ENCODE measurements at regions not wholly inside any gene's neighbourhood (a gene's known extent, or its start where the extent isn't known, plus 50 kb on each side); places are given as distances from the start of the nearest gene placed in this dataset.

DNA sequence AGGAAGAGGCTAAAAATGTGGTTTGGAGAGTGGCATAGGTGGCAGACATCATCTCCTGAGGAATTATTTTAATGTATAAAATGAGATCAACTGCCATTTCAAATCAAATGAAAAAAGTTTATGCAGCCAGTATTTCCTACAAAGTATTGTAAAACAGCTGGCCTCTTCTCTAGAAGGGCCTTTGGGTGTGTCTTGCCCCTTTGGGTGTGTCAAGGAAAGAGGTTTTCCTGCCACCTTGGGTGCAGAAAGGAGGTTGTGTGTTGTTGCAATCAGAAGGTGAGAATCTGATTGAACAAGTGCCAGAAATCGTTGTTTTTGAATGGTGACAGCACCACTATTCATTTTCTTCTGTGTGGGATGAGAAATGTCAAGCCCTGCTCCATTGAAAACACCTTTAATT lies 127.4 kb downstream of the RMI1 start:
- Histone ChIP-seq H3K27ac (ENCODE audit: low read depth, low read length, poor library complexity, severe bottlenecking) (no peak overlapping the region), H3K4me3 (ENCODE audit: low read depth, low read length, poor library complexity, severe bottlenecking) (no peak overlapping the region), H3K36me3 (ENCODE audit: insufficient read depth, low read length, poor library complexity, severe bottlenecking) (no peaks in the 10 kb centered on the region), H3K4me1 (ENCODE audit: insufficient read depth, low read length, poor library complexity, severe bottlenecking) (no peaks in the 10 kb centered on the region), H3K27me3 (replicated peaks; ENCODE audit: insufficient read depth, low read depth, low read length, poor library complexity) (no peaks in the 10 kb centered on the region), H3K9me3 (ENCODE audit: low read depth, low read length, poor library complexity, severe bottlenecking) (no peaks in the 10 kb centered on the region)
- no peak for DNase-seq (ENCODE audit: low spot score)
- CTCF ChIA-PET, result no interaction called here
- intact Hi-C loops (cut with micrococcal nuclease; ENCODE audit: unreplicated experiment), result no loop called here
- POLR2A ChIA-PET (ENCODE audit: low non-redundant PET), result no interaction called here
- no TSS peak for BruUV-seq (replicated peaks)
- TF ChIP-seq EZH2 (IDR thresholded peaks at IDR 0.05; ENCODE audit: borderline replicate concordance, low read depth, low read length, poor library complexity, severe bottlenecking), result no peak
- TF ChIP-seq, protein P1, sequence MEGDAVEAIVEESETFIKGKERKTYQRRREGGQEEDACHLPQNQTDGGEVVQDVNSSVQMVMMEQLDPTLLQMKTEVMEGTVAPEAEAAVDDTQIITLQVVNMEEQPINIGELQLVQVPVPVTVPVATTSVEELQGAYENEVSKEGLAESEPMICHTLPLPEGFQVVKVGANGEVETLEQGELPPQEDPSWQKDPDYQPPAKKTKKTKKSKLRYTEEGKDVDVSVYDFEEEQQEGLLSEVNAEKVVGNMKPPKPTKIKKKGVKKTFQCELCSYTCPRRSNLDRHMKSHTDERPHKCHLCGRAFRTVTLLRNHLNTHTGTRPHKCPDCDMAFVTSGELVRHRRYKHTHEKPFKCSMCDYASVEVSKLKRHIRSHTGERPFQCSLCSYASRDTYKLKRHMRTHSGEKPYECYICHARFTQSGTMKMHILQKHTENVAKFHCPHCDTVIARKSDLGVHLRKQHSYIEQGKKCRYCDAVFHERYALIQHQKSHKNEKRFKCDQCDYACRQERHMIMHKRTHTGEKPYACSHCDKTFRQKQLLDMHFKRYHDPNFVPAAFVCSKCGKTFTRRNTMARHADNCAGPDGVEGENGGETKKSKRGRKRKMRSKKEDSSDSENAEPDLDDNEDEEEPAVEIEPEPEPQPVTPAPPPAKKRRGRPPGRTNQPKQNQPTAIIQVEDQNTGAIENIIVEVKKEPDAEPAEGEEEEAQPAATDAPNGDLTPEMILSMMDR (conservative IDR thresholded peaks at IDR 0.05; ENCODE audit: low read depth, low read length), result no peak

- no peaks in the 10 kb centered on the region for H3K27me3 ChIP-seq (replicated peaks; ENCODE audit: insufficient read depth, low read depth, low read length, poor library complexity)
- no TSS peak for BruUV-seq (replicated peaks)
- no peaks in the 10 kb centered on the region for H3K4me1 ChIP-seq (ENCODE audit: insufficient read depth, low read length, poor library complexity, severe bottlenecking)
- POLR2A ChIA-PET (ENCODE audit: low non-redundant PET), result no interaction called here
- no peak overlapping the region for H3K4me3 ChIP-seq (ENCODE audit: low read depth, low read length, poor library complexity, severe bottlenecking)
- TF ChIP-seq EZH2 (IDR thresholded peaks at IDR 0.05; ENCODE audit: borderline replicate concordance, low read depth, low read length, poor library complexity, severe bottlenecking), result no peak
- TF ChIP-seq, protein P1 (conservative IDR thresholded peaks at IDR 0.05; ENCODE audit: low read depth, low read length), result no peak
- no peaks in the 10 kb centered on the region for H3K9me3 ChIP-seq (ENCODE audit: low read depth, low read length, poor library complexity, severe bottlenecking)
- no peak for DNase-seq (ENCODE audit: low spot score)
- H3K27ac ChIP-seq (ENCODE audit: low read depth, low read length, poor library complexity, severe bottlenecking), result no peak overlapping the region
- H3K36me3 ChIP-seq (ENCODE audit: insufficient read depth, low read length, poor library complexity, severe bottlenecking), result no peaks in the 10 kb centered on the region
- CTCF ChIA-PET, result no interaction called here
- intact Hi-C loops (cut with micrococcal nuclease; ENCODE audit: unreplicated experiment), result no loop called here
Measured at GRCh38 chr9:84111726-84112125, 131.1 kb downstream of the RMI1 start.

DNA sequence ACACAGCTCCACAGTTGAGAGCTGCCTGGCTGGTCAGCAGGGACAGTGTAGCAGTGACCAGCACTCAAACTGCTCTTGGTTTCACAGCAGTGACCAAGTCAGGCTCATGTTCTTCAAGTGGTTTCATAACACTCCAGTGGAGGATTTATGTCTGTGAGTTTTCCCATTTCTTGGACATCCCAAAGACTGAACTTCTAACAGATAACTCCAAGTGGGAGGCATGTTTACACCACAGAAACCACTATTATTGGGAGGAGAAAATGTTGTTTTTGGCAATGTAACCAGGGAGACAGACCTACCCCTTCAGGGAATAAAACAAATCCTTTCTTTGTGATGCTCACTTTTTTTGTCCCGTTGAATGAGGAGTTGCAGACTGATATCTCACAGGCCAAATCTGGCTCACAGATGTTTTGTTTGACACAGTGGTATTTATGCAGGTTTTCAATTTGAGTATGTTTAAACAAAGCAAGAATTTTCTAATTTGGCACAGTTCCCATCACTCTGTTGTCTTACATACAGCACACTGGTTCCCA lies 141.5 kb downstream of the RMI1 start:
- Histone ChIP-seq H3K27me3 (replicated peaks; ENCODE audit: insufficient read depth, low read depth, low read length, poor library complexity) (no peaks in the 10 kb centered on the region), H3K9me3 (ENCODE audit: low read depth, low read length, poor library complexity, severe bottlenecking) (no peaks in the 10 kb centered on the region), H3K27ac (ENCODE audit: low read depth, low read length, poor library complexity, severe bottlenecking) (no peak overlapping the region), H3K4me1 (ENCODE audit: insufficient read depth, low read length, poor library complexity, severe bottlenecking) (peaks cover 3% of the 10 kb centered on the region), H3K36me3 (ENCODE audit: insufficient read depth, low read length, poor library complexity, severe bottlenecking) (no peaks in the 10 kb centered on the region), H3K4me3 (ENCODE audit: low read depth, low read length, poor library complexity, severe bottlenecking) (no peak overlapping the region)
- BruUV-seq (replicated peaks), result no TSS peak
- DNase-seq (ENCODE audit: low spot score), result no peak
- intact Hi-C loops (cut with micrococcal nuclease; ENCODE audit: unreplicated experiment), result no loop called here
- TF ChIP-seq, protein P1 (conservative IDR thresholded peaks at IDR 0.05; ENCODE audit: low read depth, low read length), result no peak
- TF ChIP-seq EZH2 (IDR thresholded peaks at IDR 0.05; ENCODE audit: borderline replicate concordance, low read depth, low read length, poor library complexity, severe bottlenecking), result no peak
- ChIA-PET POLR2A (ENCODE audit: low non-redundant PET) (no interaction called here), CTCF (no interaction called here)
